ENCODE measurements at regions not wholly inside any gene's neighbourhood (a gene's known extent, or its start where the extent isn't known, plus 50 kb on each side); places are given as distances from the start of the nearest gene placed in this dataset.

DNA sequence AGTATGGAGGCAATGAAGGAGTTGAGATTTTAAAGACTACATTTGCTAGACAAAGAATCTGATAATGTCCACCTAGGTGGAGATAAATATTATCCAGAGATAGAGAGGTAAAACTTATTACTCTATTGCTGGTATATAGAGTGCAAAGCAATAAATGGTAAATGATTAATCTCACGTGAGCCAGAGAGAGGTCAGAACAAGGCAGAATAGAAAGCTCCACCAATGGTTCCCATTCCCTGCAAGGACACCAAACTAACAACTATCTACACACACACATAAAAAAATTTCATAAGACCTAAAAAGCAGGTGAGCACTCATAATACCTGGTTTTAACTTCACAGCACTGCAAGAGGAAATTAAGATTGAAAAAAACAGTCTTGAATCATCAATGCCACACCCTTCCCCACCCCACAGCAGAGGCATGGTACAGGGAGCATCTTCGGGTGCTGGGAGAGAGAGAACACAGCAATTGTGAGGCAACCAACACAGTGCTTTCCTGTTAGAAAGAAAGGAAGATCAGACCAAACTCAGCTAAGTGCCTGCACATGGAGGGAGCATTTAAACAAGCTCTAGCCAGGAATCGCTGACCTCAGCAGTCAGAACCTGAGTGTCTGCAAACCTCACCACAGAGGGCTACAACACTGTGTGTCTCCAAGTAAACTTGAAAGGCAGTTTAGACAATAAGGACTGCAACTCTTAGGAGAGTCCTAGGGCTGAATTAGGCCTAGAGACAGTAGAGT is 1432.6 kb upstream of the TMEFF2 start:
- no peak for TF ChIP-seq CTCF (IDR thresholded peaks at IDR 0.05)
- no peak for TF ChIP-seq POLR2A (IDR thresholded peaks at IDR 0.05)

All from lower leg skin (tissue), 3 donors.